ENCODE measurements at regions not wholly inside any gene's neighbourhood (a gene's known extent, or its start where the extent isn't known, plus 50 kb on each side); places are given as distances from the start of the nearest gene placed in this dataset.

DNA sequence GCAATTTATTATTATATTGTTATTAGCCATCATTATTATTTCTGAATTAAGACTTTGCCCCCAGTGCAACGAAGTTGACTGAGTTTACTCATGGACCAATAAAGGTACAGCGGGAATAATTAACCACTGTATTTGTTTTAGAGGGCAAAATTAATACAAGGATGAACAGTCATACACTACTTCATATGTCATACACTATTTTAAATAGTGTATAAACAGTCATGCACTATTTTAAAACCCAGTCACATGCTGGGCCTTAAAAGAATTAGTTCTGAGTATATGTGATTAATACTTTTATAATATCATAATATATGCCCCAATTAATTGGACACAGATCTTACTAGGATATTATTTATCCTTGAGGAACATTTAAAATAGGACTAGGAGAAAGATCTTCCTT lies 125.3 kb upstream of the NANOGP8 start:
- intact Hi-C loops (cut with micrococcal nuclease), result no loop called here
- H3K9ac ChIP-seq (ENCODE audit: low read length), result no peak overlapping the region
- no peaks in the 10 kb centered on the region for H4K20me1 ChIP-seq (ENCODE audit: low read length)
- no peak overlapping the region for H3K4me2 ChIP-seq (ENCODE audit: low read length)
- CTCF ChIA-PET, result no interaction called here
- H3K36me3 ChIP-seq (ENCODE audit: low read depth, low read length), result no peaks in the 10 kb centered on the region
- H3K27ac ChIP-seq (ENCODE audit: low read length), result no peak overlapping the region
- no peak overlapping the region for H3K4me3 ChIP-seq (ENCODE audit: low read length)
- no peaks in the 10 kb centered on the region for H3F3A ChIP-seq (ENCODE audit: low read length, unreplicated experiment)
- H3K4me1 ChIP-seq (ENCODE audit: insufficient read depth, low read length), result peaks cover 7% of the 10 kb centered on the region; the same call in 1 of the 2 replicates
- no peaks in the 10 kb centered on the region for H3K9me2 ChIP-seq (replicated peaks; ENCODE audit: low read length)
- H3K27me3 ChIP-seq (ENCODE audit: low read length), result no peaks in the 10 kb centered on the region
- TF ChIP-seq EZH2 (IDR thresholded peaks at IDR 0.05; ENCODE audit: low read length, unreplicated experiment), result no peak
- no peak for TF ChIP-seq EZH2phosphoT487 (IDR thresholded peaks at IDR 0.05; ENCODE audit: borderline replicate concordance, low read length)
- TF ChIP-seq, protein P1, sequence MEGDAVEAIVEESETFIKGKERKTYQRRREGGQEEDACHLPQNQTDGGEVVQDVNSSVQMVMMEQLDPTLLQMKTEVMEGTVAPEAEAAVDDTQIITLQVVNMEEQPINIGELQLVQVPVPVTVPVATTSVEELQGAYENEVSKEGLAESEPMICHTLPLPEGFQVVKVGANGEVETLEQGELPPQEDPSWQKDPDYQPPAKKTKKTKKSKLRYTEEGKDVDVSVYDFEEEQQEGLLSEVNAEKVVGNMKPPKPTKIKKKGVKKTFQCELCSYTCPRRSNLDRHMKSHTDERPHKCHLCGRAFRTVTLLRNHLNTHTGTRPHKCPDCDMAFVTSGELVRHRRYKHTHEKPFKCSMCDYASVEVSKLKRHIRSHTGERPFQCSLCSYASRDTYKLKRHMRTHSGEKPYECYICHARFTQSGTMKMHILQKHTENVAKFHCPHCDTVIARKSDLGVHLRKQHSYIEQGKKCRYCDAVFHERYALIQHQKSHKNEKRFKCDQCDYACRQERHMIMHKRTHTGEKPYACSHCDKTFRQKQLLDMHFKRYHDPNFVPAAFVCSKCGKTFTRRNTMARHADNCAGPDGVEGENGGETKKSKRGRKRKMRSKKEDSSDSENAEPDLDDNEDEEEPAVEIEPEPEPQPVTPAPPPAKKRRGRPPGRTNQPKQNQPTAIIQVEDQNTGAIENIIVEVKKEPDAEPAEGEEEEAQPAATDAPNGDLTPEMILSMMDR (conservative IDR thresholded peaks at IDR 0.05; ENCODE audit: low read depth, low read length), result no peak
- no peak for ATAC-seq
- no peaks in the 10 kb centered on the region for H3K79me2 ChIP-seq (ENCODE audit: low read length)
- H2AFZ ChIP-seq (ENCODE audit: low read length), result no peak overlapping the region
- no TSS peak for BruUV-seq (replicated peaks)
- DNase-seq, result no peak
- POLR2A ChIA-PET (ENCODE audit: unreplicated experiment), result no interaction called here
- H3K9me3 ChIP-seq (ENCODE audit: low read length), result no peaks in the 10 kb centered on the region

DNA sequence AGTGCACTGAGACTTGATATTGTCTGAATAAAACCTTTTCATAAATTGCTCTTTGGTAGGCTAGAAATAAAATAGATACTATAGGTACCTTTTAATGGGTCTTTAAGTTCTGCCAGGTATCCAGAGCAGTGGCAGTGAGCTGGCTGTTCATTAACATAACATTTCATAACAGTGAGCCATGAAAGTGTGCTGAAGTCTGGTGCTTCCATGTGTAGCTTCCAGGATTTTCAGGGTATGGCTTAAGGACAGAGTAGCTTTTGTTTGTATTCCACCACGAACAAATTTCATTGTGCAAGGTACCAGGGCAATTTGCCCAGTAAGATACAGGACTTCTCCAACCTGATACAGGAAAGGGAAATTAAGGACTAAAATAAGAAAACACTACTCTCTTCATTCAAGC lies 124.7 kb upstream of the NANOGP8 start:
- Histone ChIP-seq H3K36me3 (ENCODE audit: low read depth, low read length) (no peaks in the 10 kb centered on the region), H3K9me2 (replicated peaks; ENCODE audit: low read length) (no peaks in the 10 kb centered on the region), H3K9me3 (ENCODE audit: low read length) (no peaks in the 10 kb centered on the region), H3K79me2 (ENCODE audit: low read length) (no peaks in the 10 kb centered on the region), H2AFZ (ENCODE audit: low read length) (no peak overlapping the region), H3K4me1 (ENCODE audit: insufficient read depth, low read length) (peaks cover 1% of the 10 kb centered on the region; the same call in 1 of the 2 replicates), H3K27me3 (ENCODE audit: low read length) (no peaks in the 10 kb centered on the region), H3K9ac (ENCODE audit: low read length) (no peak overlapping the region), H3F3A (ENCODE audit: low read length, unreplicated experiment) (no peaks in the 10 kb centered on the region), H3K27ac (ENCODE audit: low read length) (no peak overlapping the region), H3K4me3 (ENCODE audit: low read length) (no peak overlapping the region), H3K4me2 (ENCODE audit: low read length) (no peak overlapping the region), H4K20me1 (ENCODE audit: low read length) (no peaks in the 10 kb centered on the region)
- DNase-seq (peak; percentile 8), ATAC-seq (no peak)
- POLR2A ChIA-PET (ENCODE audit: unreplicated experiment), result no interaction called here
- CTCF ChIA-PET, result interaction anchor here (0.6 kb wide), 2 partner anchors 122 to 232 kb away, joined by 3 to 4 read pairs; no protein-coding TSS in a partner anchor
- intact Hi-C loops (cut with micrococcal nuclease), result no loop called here
- no TSS peak for BruUV-seq (replicated peaks)
- TF ChIP-seq, protein P1 (conservative IDR thresholded peaks at IDR 0.05; ENCODE audit: low read depth, low read length), result no peak
- no peak for TF ChIP-seq EZH2 (IDR thresholded peaks at IDR 0.05; ENCODE audit: low read length, unreplicated experiment)
- TF ChIP-seq EZH2phosphoT487 (IDR thresholded peaks at IDR 0.05; ENCODE audit: borderline replicate concordance, low read length), result no peak

DNA sequence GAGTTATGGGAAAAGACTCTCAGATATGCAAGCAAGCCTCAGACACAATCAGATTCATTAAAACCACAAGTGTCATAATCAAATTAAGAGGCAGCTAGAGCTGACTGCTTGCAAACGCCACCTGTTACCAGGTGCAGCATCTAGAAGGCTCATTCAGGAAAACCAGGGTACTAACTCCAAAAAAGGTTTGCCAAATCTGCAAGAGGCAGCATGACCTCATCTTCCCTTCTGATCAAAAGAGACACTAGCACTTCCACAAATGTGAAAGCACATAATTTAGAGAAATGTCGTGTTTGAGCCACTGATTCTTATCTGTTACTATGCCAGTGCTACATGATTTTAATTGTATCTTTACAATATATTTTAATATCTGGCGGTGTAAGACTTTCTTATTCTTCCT lies 123.3 kb upstream of the NANOGP8 start:
- Histone ChIP-seq H3K9ac (ENCODE audit: low read length) (no peak overlapping the region), H3K9me3 (ENCODE audit: low read length) (no peaks in the 10 kb centered on the region), H3K4me1 (ENCODE audit: insufficient read depth, low read length) (no peaks in the 10 kb centered on the region), H4K20me1 (ENCODE audit: low read length) (no peaks in the 10 kb centered on the region), H3K36me3 (ENCODE audit: low read depth, low read length) (no peaks in the 10 kb centered on the region), H2AFZ (ENCODE audit: low read length) (no peak overlapping the region), H3K27ac (ENCODE audit: low read length) (no peak overlapping the region), H3K4me2 (ENCODE audit: low read length) (no peak overlapping the region), H3F3A (ENCODE audit: low read length, unreplicated experiment) (no peaks in the 10 kb centered on the region), H3K79me2 (ENCODE audit: low read length) (no peaks in the 10 kb centered on the region), H3K4me3 (ENCODE audit: low read length) (no peak overlapping the region), H3K9me2 (replicated peaks; ENCODE audit: low read length) (no peaks in the 10 kb centered on the region), H3K27me3 (ENCODE audit: low read length) (no peaks in the 10 kb centered on the region)
- no TSS peak for BruUV-seq (replicated peaks)
- intact Hi-C loops (cut with micrococcal nuclease), result no loop called here
- ChIA-PET POLR2A (ENCODE audit: unreplicated experiment) (no interaction called here), CTCF (no interaction called here)
- DNase-seq (no peak), ATAC-seq (no peak)
- TF ChIP-seq EZH2 (IDR thresholded peaks at IDR 0.05; ENCODE audit: low read length, unreplicated experiment) (no peak), EZH2phosphoT487 (IDR thresholded peaks at IDR 0.05; ENCODE audit: borderline replicate concordance, low read length) (no peak)
- TF ChIP-seq, protein P1 (conservative IDR thresholded peaks at IDR 0.05; ENCODE audit: low read depth, low read length), result no peak

Measured in PC-3 (cell line).